CD4-positive, CD25-positive, alpha-beta regulatory T cell (primary cell): ENCODE measurements at regions not wholly inside any gene's neighbourhood (a gene's known extent, or its start where the extent isn't known, plus 50 kb on each side); places are given as distances from the start of the nearest gene placed in this dataset.
"Not testable (repeated sequence)": the region's sequence is repeated elsewhere in the genome, so short reads cannot be mapped to it uniquely, and the experiment has no call there.

ENCODE experiments used
- ATAC-seq, 2 donors: fragments of 150-1000 bp; cut with Tn5 transposase; one replicate each; pipeline ENCODE4 v1.10.0; 2021; ENCODE audit warnings: low read depth in 2 of 2, moderate number of reproducible peaks in 2 of 2, moderate library complexity in 1 of 2
- DNase-seq, 3 donors: peaks; one replicate each; pipeline versions ENCODE4 v3.0.0 to v3.0.0-alpha.2; 2012 to 2022; ENCODE audit warnings: mixed read lengths in 1 of 3
- H3K27ac ChIP-seq: one replicate; pipeline ENCODE4 v1.7.0; 2013; ENCODE audit warnings: mild to moderate bottlenecking, low read length; ENCODE audit not compliant: insufficient read depth, poor library complexity, severe bottlenecking
- H3K27me3 ChIP-seq: one replicate; pipeline ENCODE4 v1.7.0; 2013; ENCODE audit warnings: low read length; ENCODE audit not compliant: control insufficient read depth, insufficient read depth
- H3K36me3 ChIP-seq: one replicate; pipeline ENCODE4 v1.7.0; 2013; ENCODE audit warnings: mild to moderate bottlenecking, low read length, moderate library complexity; ENCODE audit not compliant: control insufficient read depth, insufficient read depth
- H3K4me1 ChIP-seq: 2 replicates; pipeline ENCODE4 v1.7.0; 2013; ENCODE audit warnings: mild to moderate bottlenecking, low read length; ENCODE audit not compliant: insufficient read depth, control insufficient read depth, poor library complexity, severe bottlenecking
- H3K4me3 ChIP-seq: one replicate; pipeline ENCODE4 v1.7.0; 2013; ENCODE audit warnings: low read depth, mild to moderate bottlenecking, low read length, moderate library complexity
- H3K9me3 ChIP-seq, 2 experiments: 1 replicate in 1 of 2; 2 replicates in 1 of 2; pipeline ENCODE4 v1.7.0; 2013; ENCODE audit warnings: low read length in 2 of 2, mild to moderate bottlenecking in 1 of 2, moderate library complexity in 1 of 2; ENCODE audit not compliant: control insufficient read depth in 2 of 2
- H3K27ac Mint-ChIP-seq, 3 donors: one replicate each; pipeline ENCODE4 v1.8.0; 2020 to 2022; ENCODE audit warnings: mild to moderate bottlenecking in 3 of 3, mixed read lengths in 3 of 3, moderate library complexity in 2 of 3
- H3K27me3 Mint-ChIP-seq: one replicate; pipeline ENCODE4 v1.8.0; 2022; ENCODE audit warnings: mild to moderate bottlenecking, mixed read lengths
- H3K36me3 Mint-ChIP-seq: one replicate; pipeline ENCODE4 v1.8.0; 2020; ENCODE audit warnings: mixed read lengths
- H3K4me1 Mint-ChIP-seq, 4 donors: one replicate each; pipeline ENCODE4 v1.8.0; 2020 to 2022; ENCODE audit warnings: mixed read lengths in 4 of 4, mild to moderate bottlenecking in 1 of 4
- H3K4me3 Mint-ChIP-seq, 4 donors: one replicate each; pipeline ENCODE4 v1.8.0; 2020 to 2022; ENCODE audit warnings: mild to moderate bottlenecking in 4 of 4, mixed read lengths in 4 of 4, moderate library complexity in 3 of 4
- H3K9me3 Mint-ChIP-seq, 7 donors: one replicate each; pipeline ENCODE4 v1.8.0; 2020 to 2022; ENCODE audit warnings: mixed read lengths in 7 of 7, mild to moderate bottlenecking in 3 of 7, moderate library complexity in 2 of 7

GRCh38 chr21:27893619-27894018 is 926.7 kb upstream of the ADAMTS5 start:
- H3K36me3 ChIP-seq, ATAC-seq, H3K4me3 Mint-ChIP-seq, H3K4me1 Mint-ChIP-seq, H3K9me3 ChIP-seq, H3K36me3 Mint-ChIP-seq, H3K27ac Mint-ChIP-seq, H3K27ac ChIP-seq, H3K27me3 Mint-ChIP-seq, H3K4me1 ChIP-seq, H3K4me3 ChIP-seq, H3K9me3 Mint-ChIP-seq, DNase-seq, H3K27me3 ChIP-seq: not testable (repeated sequence)

GRCh38 chr21:27891495-27891894 is 924.6 kb upstream of the ADAMTS5 start:
- H3K27ac Mint-ChIP-seq, H3K9me3 Mint-ChIP-seq, H3K4me3 ChIP-seq, DNase-seq, H3K4me3 Mint-ChIP-seq, H3K36me3 Mint-ChIP-seq, H3K4me1 Mint-ChIP-seq, H3K27ac ChIP-seq, H3K9me3 ChIP-seq, H3K27me3 ChIP-seq, H3K4me1 ChIP-seq, H3K36me3 ChIP-seq, ATAC-seq, H3K27me3 Mint-ChIP-seq: not testable (repeated sequence)

- H3K27ac ChIP-seq, H3K27me3 ChIP-seq, H3K27me3 Mint-ChIP-seq, H3K4me3 ChIP-seq, H3K9me3 Mint-ChIP-seq, H3K4me1 Mint-ChIP-seq, H3K36me3 Mint-ChIP-seq, H3K36me3 ChIP-seq, ATAC-seq, DNase-seq, H3K4me3 Mint-ChIP-seq, H3K4me1 ChIP-seq, H3K27ac Mint-ChIP-seq, H3K9me3 ChIP-seq: not testable (repeated sequence)
Measured at GRCh38 chr21:27887808-27888455, 921.0 kb upstream of the ADAMTS5 start.

GRCh38 chr21:27885296-27885711 is 918.4 kb upstream of the ADAMTS5 start:
- ATAC-seq (no peak), DNase-seq (no peak)
- Mint-ChIP-seq H3K4me3 (no peak overlapping the region), H3K27ac (no peak overlapping the region), H3K9me3 (peaks cover under 1 to 7% (median 3%) of the 10 kb centered on the region in 7 donors), H3K27me3 (no peaks in the 10 kb centered on the region), H3K4me1 (no peaks in the 10 kb centered on the region), H3K36me3 (no peaks in the 10 kb centered on the region)
- Histone ChIP-seq H3K4me1 (no peaks in the 10 kb centered on the region), H3K4me3 (no peak overlapping the region), H3K36me3 (no peaks in the 10 kb centered on the region), H3K9me3 (no peaks in the 10 kb centered on the region), H3K27ac (no peak overlapping the region), H3K27me3 (no peaks in the 10 kb centered on the region)

GRCh38 chr21:27881331-27881730 is 914.4 kb upstream of the ADAMTS5 start:
- not testable (repeated sequence) for ATAC-seq, H3K4me3 Mint-ChIP-seq, H3K27ac Mint-ChIP-seq

GRCh38 chr21:27872411-27872810 is 905.5 kb upstream of the ADAMTS5 start:
- H3K36me3 ChIP-seq, H3K4me1 Mint-ChIP-seq, ATAC-seq, H3K4me1 ChIP-seq, H3K27ac ChIP-seq, H3K27me3 Mint-ChIP-seq, H3K27me3 ChIP-seq, H3K27ac Mint-ChIP-seq, DNase-seq, H3K4me3 ChIP-seq, H3K36me3 Mint-ChIP-seq, H3K9me3 ChIP-seq, H3K4me3 Mint-ChIP-seq: not testable (repeated sequence)
- H3K9me3 Mint-ChIP-seq: peaks cover 0 to 11% (median 5%) of the 10 kb centered on the region in 7 donors

More at GRCh38 chr21:27881331-27881730, 914.4 kb upstream of the ADAMTS5 start:
- H3K4me1 Mint-ChIP-seq, H3K27me3 Mint-ChIP-seq, H3K4me3 ChIP-seq, H3K36me3 ChIP-seq, H3K9me3 Mint-ChIP-seq, H3K4me1 ChIP-seq, DNase-seq, H3K9me3 ChIP-seq, H3K27ac ChIP-seq, H3K27me3 ChIP-seq, H3K36me3 Mint-ChIP-seq: not testable (repeated sequence)

- not testable (repeated sequence) for H3K27ac Mint-ChIP-seq, ATAC-seq
Measured at GRCh38 chr21:27870755-27871154, 903.9 kb upstream of the ADAMTS5 start.

GRCh38 chr21:27860314-27860955 is 893.5 kb upstream of the ADAMTS5 start:
- DNase-seq, H3K27ac ChIP-seq, H3K4me3 ChIP-seq, H3K36me3 ChIP-seq, H3K9me3 Mint-ChIP-seq, H3K36me3 Mint-ChIP-seq, H3K4me3 Mint-ChIP-seq, H3K27ac Mint-ChIP-seq, H3K27me3 ChIP-seq, H3K9me3 ChIP-seq, ATAC-seq, H3K4me1 ChIP-seq, H3K4me1 Mint-ChIP-seq, H3K27me3 Mint-ChIP-seq: not testable (repeated sequence)

More at GRCh38 chr21:27870755-27871154, 903.9 kb upstream of the ADAMTS5 start:
- H3K36me3 ChIP-seq, H3K27me3 ChIP-seq, DNase-seq, H3K4me1 Mint-ChIP-seq, H3K27ac ChIP-seq, H3K36me3 Mint-ChIP-seq, H3K4me3 Mint-ChIP-seq, H3K27me3 Mint-ChIP-seq, H3K4me3 ChIP-seq, H3K4me1 ChIP-seq, H3K9me3 ChIP-seq: not testable (repeated sequence)
- peaks cover 0 to 11% (median 8%) of the 10 kb centered on the region in 7 donors for H3K9me3 Mint-ChIP-seq
